HL-60 (cell line): ENCODE measurements at regions not wholly inside any gene's neighbourhood (a gene's known extent, or its start where the extent isn't known, plus 50 kb on each side); places are given as distances from the start of the nearest gene placed in this dataset.

Experiments used
- GABPA ChIP-seq: IDR thresholded peaks from 2 replicates; pipeline ENCODE4 v1.6.1; 2012; ENCODE audit warnings: low read depth
- POLR2AphosphoS5 ChIP-seq: IDR thresholded peaks from 2 replicates; pipeline ENCODE4 v1.6.1; 2012; ENCODE audit warnings: low read depth
- TF ChIP-seq, protein P1 (sequence below): IDR thresholded peaks from one replicate; pipeline ENCODE4 v1.5.1; 2011; ENCODE audit warnings: low read length, control low read depth, inconsistent platforms; ENCODE audit not compliant: insufficient read depth
- TF ChIP-seq, protein P2 (sequence below): IDR thresholded peaks from 2 replicates; pipeline ENCODE4 v1.6.1; 2012; ENCODE audit warnings: low read depth; ENCODE audit not compliant: insufficient replicate concordance

DNA sequence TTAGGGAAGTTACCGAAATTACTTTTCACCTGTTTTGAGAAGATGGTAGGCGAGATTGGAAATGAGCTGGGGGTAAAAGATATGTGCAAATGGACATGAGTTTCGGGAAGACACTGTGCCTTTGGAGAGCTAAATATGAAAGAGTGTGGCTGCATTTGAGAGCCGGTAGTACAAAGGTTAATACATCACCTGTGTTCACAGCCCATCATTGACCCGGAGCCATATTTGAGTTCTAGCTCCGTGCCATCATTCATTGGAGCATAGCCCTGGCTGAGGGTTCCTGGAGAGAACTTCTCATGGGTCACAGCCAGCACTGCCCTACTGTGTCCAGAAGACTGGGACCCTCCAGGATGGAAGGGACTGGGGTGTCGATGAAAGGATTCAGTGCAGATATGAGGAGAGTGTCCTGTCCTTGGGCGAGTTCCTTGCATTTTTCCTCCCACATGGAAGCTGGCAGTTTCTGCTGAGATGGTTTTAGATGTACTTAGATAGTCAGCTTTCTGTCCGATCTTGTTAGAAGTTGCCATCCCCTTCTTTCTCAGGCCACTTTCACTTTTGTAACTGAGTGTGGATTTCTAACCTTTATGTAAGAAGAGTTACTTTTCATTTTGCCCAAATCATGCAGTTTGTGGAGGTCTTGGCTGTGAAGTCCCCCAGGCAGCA, 138.8 kb downstream of the JCAD start:
- TF ChIP-seq, protein P1, sequence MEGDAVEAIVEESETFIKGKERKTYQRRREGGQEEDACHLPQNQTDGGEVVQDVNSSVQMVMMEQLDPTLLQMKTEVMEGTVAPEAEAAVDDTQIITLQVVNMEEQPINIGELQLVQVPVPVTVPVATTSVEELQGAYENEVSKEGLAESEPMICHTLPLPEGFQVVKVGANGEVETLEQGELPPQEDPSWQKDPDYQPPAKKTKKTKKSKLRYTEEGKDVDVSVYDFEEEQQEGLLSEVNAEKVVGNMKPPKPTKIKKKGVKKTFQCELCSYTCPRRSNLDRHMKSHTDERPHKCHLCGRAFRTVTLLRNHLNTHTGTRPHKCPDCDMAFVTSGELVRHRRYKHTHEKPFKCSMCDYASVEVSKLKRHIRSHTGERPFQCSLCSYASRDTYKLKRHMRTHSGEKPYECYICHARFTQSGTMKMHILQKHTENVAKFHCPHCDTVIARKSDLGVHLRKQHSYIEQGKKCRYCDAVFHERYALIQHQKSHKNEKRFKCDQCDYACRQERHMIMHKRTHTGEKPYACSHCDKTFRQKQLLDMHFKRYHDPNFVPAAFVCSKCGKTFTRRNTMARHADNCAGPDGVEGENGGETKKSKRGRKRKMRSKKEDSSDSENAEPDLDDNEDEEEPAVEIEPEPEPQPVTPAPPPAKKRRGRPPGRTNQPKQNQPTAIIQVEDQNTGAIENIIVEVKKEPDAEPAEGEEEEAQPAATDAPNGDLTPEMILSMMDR, result no peak
- TF ChIP-seq POLR2AphosphoS5 (no peak), GABPA (no peak)
- TF ChIP-seq, protein P2, sequence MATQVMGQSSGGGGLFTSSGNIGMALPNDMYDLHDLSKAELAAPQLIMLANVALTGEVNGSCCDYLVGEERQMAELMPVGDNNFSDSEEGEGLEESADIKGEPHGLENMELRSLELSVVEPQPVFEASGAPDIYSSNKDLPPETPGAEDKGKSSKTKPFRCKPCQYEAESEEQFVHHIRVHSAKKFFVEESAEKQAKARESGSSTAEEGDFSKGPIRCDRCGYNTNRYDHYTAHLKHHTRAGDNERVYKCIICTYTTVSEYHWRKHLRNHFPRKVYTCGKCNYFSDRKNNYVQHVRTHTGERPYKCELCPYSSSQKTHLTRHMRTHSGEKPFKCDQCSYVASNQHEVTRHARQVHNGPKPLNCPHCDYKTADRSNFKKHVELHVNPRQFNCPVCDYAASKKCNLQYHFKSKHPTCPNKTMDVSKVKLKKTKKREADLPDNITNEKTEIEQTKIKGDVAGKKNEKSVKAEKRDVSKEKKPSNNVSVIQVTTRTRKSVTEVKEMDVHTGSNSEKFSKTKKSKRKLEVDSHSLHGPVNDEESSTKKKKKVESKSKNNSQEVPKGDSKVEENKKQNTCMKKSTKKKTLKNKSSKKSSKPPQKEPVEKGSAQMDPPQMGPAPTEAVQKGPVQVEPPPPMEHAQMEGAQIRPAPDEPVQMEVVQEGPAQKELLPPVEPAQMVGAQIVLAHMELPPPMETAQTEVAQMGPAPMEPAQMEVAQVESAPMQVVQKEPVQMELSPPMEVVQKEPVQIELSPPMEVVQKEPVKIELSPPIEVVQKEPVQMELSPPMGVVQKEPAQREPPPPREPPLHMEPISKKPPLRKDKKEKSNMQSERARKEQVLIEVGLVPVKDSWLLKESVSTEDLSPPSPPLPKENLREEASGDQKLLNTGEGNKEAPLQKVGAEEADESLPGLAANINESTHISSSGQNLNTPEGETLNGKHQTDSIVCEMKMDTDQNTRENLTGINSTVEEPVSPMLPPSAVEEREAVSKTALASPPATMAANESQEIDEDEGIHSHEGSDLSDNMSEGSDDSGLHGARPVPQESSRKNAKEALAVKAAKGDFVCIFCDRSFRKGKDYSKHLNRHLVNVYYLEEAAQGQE, result no peak
